ENCODE measurements at regions not wholly inside any gene's neighbourhood (a gene's known extent, or its start where the extent isn't known, plus 50 kb on each side); places are given as distances from the start of the nearest gene placed in this dataset.
A peak's percentile ranks its signal among the peaks of the same experiment; 100 is the strongest.

DNA sequence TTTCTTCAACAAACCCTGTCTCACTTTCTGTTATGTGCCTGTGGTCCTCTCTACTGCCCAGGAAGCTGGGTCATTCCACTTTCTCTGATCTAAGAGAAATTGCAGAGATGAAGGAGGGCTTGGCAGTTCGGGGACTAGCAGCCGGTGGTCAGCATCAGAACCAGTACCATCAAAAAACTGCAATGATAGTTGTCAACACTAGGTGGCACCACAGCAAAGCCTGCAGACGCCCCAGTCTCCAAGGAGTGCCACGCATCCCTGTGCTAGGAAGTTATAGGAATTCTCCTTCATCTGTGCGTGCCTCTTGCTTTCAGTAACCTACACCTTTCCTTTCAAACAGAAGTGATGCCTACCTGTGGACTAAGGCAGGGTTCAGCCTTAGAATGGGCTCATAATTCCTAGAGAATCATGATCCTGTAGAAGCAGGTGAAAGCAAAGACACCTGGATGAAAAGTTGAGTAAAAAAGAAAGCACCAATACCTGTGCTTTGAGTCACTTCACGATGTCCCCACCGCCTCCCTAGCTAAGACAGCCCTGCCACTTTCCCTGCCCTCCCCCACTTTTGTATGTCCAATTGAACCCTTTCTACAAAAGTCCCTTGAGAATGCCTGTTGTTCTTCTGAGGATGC lies 129.2 kb downstream of the ADAMTS1 start:
- DNase-seq (ENCODE audit: low read depth in 1 of 2, low spot score in 1 of 2), result peak; percentile 71 to 73
- H3K9me3 ChIP-seq (ENCODE audit: low read depth), result no peaks in the 10 kb centered on the region
- H3K27ac ChIP-seq, result no peak overlapping the region
- H3K27me3 ChIP-seq, result no peaks in the 10 kb centered on the region
- no peaks in the 10 kb centered on the region for H3K36me3 ChIP-seq
- TF ChIP-seq, protein P1, sequence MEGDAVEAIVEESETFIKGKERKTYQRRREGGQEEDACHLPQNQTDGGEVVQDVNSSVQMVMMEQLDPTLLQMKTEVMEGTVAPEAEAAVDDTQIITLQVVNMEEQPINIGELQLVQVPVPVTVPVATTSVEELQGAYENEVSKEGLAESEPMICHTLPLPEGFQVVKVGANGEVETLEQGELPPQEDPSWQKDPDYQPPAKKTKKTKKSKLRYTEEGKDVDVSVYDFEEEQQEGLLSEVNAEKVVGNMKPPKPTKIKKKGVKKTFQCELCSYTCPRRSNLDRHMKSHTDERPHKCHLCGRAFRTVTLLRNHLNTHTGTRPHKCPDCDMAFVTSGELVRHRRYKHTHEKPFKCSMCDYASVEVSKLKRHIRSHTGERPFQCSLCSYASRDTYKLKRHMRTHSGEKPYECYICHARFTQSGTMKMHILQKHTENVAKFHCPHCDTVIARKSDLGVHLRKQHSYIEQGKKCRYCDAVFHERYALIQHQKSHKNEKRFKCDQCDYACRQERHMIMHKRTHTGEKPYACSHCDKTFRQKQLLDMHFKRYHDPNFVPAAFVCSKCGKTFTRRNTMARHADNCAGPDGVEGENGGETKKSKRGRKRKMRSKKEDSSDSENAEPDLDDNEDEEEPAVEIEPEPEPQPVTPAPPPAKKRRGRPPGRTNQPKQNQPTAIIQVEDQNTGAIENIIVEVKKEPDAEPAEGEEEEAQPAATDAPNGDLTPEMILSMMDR (IDR thresholded peaks at IDR 0.05; ENCODE audit: low read depth, low read length), result peak; percentile 90
- H3K4me1 ChIP-seq (ENCODE audit: low read depth), result no peaks in the 10 kb centered on the region
- no peak overlapping the region for H3K4me3 ChIP-seq

DNA sequence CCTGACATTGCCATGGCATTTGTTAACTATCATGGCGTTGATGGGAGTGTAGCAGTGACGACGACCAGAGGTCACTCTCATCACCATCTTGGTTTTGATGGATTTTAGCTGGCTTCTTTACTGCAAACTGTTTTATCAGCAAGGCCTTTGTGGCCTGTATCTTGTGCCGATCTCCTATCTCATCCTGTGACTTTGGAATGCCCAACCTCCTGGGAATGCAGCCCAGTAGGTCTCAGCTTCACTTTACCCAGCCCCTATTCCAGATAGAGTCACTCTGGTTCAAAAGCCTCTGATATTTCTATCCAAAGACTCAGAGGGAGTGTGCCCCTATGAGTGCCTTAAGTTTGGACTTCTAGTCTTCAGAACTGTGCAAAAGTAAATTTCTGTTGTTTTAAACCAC lies 130.1 kb downstream of the ADAMTS1 start:
- no peak for DNase-seq (ENCODE audit: low read depth in 1 of 2, low spot score in 1 of 2)
- H3K4me1 ChIP-seq (ENCODE audit: low read depth), result no peaks in the 10 kb centered on the region
- no peak overlapping the region for H3K27ac ChIP-seq
- H3K9me3 ChIP-seq (ENCODE audit: low read depth), result no peaks in the 10 kb centered on the region
- no peaks in the 10 kb centered on the region for H3K27me3 ChIP-seq
- no peak overlapping the region for H3K4me3 ChIP-seq
- no peaks in the 10 kb centered on the region for H3K36me3 ChIP-seq
- TF ChIP-seq, protein P1 (IDR thresholded peaks at IDR 0.05; ENCODE audit: low read depth, low read length), result no peak

DNA sequence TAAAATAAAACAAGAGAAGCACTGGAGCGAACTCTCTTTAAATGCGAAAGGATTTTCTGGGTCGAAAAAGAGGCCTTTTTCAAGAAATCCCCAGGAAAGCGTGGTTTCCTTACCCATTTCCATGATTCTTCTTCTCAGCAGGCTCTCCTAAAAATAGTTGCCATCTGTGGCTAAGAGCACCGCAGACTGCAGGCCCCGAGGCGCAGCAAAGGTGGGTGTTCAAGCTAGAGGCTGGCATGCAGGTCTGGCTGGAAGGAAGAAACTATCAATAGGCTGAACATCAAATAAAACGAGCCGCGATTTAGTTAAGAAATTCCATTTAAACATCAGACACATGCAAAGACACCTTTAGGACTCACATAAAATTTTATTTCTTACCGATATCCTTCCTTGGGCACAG lies 135.1 kb downstream of the ADAMTS1 start:
- Histone ChIP-seq H3K9me3 (ENCODE audit: low read depth) (no peaks in the 10 kb centered on the region), H3K36me3 (no peaks in the 10 kb centered on the region), H3K27ac (no peak overlapping the region), H3K4me1 (ENCODE audit: low read depth) (no peaks in the 10 kb centered on the region), H3K27me3 (no peaks in the 10 kb centered on the region), H3K4me3 (no peak overlapping the region)
- no peak for DNase-seq (ENCODE audit: low read depth in 1 of 2, low spot score in 1 of 2)
- TF ChIP-seq, protein P1 (IDR thresholded peaks at IDR 0.05; ENCODE audit: low read depth, low read length), result no peak

DNA sequence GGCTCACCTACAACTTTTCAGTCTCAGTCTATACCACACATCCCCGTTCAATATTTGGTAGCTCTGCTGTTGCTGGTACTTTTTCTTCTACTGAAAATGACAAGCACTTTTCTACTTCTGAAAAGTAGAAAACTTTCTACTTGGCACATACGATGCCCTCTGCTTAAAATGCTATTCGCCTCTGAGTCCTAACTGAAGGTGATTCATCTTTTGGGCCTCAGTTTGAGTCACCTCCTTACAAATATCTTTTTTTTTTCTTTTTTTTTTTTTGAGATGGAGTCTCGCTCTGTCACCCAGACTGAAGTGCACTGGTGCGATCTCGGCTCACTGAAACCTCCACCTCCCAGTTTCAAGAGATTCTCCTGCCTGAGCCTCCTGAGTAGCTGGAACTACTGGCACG lies 136.0 kb upstream of the CYYR1 start:
- no peaks in the 10 kb centered on the region for H3K9me3 ChIP-seq (ENCODE audit: low read depth)
- no peaks in the 10 kb centered on the region for H3K27me3 ChIP-seq
- H3K27ac ChIP-seq, result no peak overlapping the region
- DNase-seq (ENCODE audit: low read depth in 1 of 2, low spot score in 1 of 2), result no peak
- no peaks in the 10 kb centered on the region for H3K4me1 ChIP-seq (ENCODE audit: low read depth)
- no peaks in the 10 kb centered on the region for H3K36me3 ChIP-seq
- TF ChIP-seq, protein P1 (IDR thresholded peaks at IDR 0.05; ENCODE audit: low read depth, low read length), result no peak
- H3K4me3 ChIP-seq, result no peak overlapping the region

DNA sequence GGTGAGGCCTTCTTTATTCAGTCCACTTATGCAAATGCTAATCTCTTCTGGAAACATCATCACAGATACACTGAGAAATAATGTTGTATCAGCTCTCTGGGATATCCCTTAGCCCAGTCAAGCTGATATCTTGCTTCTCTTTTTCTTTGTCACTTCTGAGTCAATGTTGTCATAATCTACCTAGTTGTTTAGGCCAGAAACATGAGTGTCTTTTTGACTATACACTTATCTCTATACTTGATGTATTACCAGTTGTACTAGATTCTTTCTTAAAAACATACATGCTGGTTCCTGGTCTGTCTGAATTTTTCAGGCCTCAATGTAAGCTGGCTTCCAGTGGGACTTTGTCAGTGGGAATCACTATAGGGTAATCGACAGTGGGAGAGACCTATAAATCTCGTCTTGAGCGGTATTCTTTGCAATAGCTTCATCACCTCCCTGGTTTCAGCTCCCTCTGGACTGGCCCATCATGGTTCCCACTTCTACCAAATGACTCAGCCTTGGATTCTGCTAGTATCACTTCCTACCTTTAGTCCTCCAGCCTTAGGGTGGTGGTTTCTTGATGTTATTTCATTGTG lies 135.2 kb upstream of the CYYR1 start:
- H3K27me3 ChIP-seq, result no peaks in the 10 kb centered on the region
- H3K9me3 ChIP-seq (ENCODE audit: low read depth), result no peaks in the 10 kb centered on the region
- H3K36me3 ChIP-seq, result no peaks in the 10 kb centered on the region
- H3K4me1 ChIP-seq (ENCODE audit: low read depth), result no peaks in the 10 kb centered on the region
- TF ChIP-seq, protein P1 (IDR thresholded peaks at IDR 0.05; ENCODE audit: low read depth, low read length), result no peak
- H3K27ac ChIP-seq, result no peak overlapping the region
- no peak overlapping the region for H3K4me3 ChIP-seq
- no peak for DNase-seq (ENCODE audit: low read depth in 1 of 2, low spot score in 1 of 2)
